DMS114 treated with DMSO at 0.1 percent for 48 hours (cell line): ENCODE measurements at regions not wholly inside any gene's neighbourhood (a gene's known extent, or its start where the extent isn't known, plus 50 kb on each side); places are given as distances from the start of the nearest gene placed in this dataset.
"Not testable (repeated sequence)": the region's sequence is repeated elsewhere in the genome, so short reads cannot be mapped to it uniquely, and the experiment has no call there.

ENCODE experiments used
- DNase-seq: peaks from one replicate; lab custom pipeline; 2025; ENCODE audit not compliant: unreplicated experiment; lab: John Stamatoyannopoulos, UW

DNA sequence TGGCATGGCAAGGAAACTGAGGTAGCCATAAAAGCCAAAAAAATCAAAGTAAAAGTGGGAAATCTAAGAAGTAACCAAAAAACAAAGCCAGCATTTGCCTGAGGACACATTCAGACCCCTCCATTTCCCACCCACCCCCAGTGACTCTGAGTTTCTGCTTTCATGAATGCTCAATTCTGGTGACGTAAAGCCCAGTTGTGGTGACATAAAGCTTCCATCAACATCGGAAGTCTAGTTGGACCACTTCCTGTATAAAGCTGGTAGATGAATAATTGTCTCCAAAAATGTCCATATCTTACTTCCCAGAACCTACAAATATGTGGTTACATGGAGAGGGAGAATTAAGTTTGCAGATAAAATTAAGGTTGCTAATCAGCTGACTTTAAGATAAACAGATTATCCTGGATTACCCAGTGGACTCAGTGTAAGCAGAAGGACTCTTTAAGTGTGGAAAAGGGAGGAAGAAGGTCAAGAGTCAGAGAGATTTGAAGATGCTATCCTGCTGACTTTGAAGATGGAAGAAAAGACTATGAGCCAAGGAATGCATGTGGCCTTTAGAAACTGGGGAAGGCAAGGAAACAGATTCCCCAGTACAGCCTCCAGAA, 62.0 kb upstream of the ST3GAL6 start:
- no peak for DNase-seq

- no peak for DNase-seq
Observed at GRCh38 chr3:98702166-98702565, 61.0 kb upstream of the ST3GAL6 start.

- DNase-seq = no peak
Observed at GRCh38 chr3:98705212-98705611, 57.9 kb upstream of the ST3GAL6 start.

GRCh38 chr3:98705694-98706093, 57.4 kb upstream of the ST3GAL6 start:
- no peak for DNase-seq

GRCh38 chr3:98708681-98709080, 54.5 kb upstream of the ST3GAL6 start:
- DNase-seq = not testable (repeated sequence)

GRCh38 chr3:98709441-98709840, 53.7 kb upstream of the ST3GAL6 start:
- no peak for DNase-seq

DNA sequence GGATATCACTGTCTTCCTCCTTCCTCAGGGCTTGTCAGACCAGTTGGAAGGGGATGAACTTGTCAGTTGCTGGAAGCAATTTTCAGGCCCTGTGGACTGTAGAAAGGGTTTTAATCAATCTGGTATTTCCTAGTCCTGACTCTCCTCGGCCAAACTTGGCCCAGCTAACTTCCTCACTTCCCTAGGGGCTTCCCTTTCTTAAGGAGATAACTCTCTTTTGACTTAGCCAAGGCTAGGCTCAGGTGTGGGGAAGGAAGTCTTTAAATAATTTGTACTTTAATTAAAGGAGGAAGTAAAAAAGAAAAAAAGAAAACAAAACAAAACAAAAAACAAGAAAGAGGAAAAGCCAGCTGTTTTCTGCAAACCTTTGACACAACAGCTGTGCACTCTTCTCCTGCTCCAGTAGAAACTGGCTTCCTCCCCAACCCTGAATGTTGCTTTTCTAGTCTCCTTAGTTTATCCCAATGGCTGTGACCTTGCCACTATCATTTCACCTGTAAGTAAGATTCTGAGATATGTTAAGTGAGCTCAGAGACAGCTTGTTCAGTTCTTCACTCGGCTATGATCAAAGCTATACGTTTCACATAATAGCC, 53.0 kb upstream of the ST3GAL6 start:
- DNase-seq = no peak

GRCh38 chr3:98711426-98711825, 51.7 kb upstream of the ST3GAL6 start:
- DNase-seq = no peak

GRCh38 chr3:98712726-98713125, 50.4 kb upstream of the ST3GAL6 start:
- no peak for DNase-seq

DNA sequence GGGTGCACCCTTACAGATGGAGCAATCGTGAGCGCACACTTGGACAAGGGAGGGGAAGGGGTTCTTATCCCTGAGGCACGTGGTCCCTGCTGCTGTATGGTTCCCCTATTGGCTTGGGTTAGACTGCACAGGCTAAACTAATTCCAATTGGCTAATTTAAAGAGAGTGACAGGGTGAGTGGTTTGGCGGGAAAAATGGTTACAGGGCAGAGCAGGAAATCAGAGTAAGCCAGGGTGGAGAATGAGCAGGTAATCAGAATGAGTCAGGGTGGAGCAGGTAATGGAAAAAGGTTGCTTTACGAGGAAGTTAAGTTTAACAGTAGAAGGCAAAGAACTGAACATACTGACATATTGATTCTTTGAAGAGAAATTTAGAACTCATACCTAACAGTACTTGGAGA, 49.8 kb upstream of the ST3GAL6 start:
- not testable (repeated sequence) for DNase-seq
